Fibroblast of pulmonary artery (primary cell): ENCODE measurements at regions not wholly inside any gene's neighbourhood (a gene's known extent, or its start where the extent isn't known, plus 50 kb on each side); places are given as distances from the start of the nearest gene placed in this dataset.
"Not testable (repeated sequence)": the region's sequence is repeated elsewhere in the genome, so short reads cannot be mapped to it uniquely, and the experiment has no call there.

Experiments used
- DNase-seq: peaks from one replicate; pipeline ENCODE4 v3.0.0-alpha.2; 2010; ENCODE audit warnings: low read depth
- H3K4me3 ChIP-seq: replicated peaks from 2 replicates; pipeline ENCODE4 v1.5.1; 2011; ENCODE audit warnings: low read depth, mild to moderate bottlenecking, control low read depth, low read length, moderate library complexity
- TF ChIP-seq, protein P1 (sequence below): IDR thresholded peaks from 2 replicates; pipeline ENCODE4 v1.5.1; 2011; ENCODE audit warnings: mild to moderate bottlenecking, control low read depth, low read length, inconsistent platforms; ENCODE audit errors: missing control alignments

DNA sequence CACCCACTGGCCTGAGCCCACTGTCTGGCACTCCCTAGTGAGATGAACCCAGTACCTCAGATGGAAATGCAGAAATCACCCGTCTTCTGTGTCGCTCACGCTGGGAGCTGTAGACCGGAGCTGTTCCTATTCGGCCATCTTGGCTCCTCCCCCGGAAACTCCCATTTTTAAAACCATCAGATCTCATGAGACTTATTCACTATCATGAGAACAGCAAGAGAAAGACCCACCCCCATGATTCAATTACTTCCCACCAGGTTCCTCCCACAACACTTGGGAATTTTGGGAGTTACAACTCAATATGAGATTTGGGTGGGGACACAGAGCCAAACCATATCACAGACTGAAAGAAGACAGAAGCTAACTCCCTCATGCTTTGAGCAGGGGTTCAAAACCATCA is 134.5 kb downstream of the SLC39A8 start:
- DNase-seq, H3K4me3 ChIP-seq: not testable (repeated sequence)

- H3K4me3 ChIP-seq, DNase-seq: not testable (repeated sequence)
Measured at GRCh38 chr4:102204634-102205033, 140.6 kb downstream of the SLC39A8 start.

DNA sequence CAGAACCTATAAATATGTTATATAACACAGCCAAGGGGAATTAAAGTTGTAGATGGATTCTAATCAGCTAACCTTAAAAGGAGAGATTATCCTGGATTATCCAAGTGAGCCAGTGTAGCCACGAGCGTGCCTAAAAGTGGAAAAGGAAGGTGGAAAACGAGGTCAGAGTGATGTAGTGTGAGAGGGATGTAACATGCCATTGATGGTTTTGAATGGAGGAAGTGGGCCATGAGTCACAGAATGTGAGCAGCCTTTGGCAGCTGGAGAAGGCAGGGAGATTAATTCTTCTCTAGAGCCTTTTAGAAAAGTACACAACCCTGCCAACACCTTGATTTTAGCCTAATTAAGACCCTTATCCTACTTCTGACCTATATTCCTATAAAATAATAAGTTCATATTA is 149.1 kb downstream of the SLC39A8 start:
- H3K4me3 ChIP-seq, result no peak overlapping the region
- TF ChIP-seq, protein P1, sequence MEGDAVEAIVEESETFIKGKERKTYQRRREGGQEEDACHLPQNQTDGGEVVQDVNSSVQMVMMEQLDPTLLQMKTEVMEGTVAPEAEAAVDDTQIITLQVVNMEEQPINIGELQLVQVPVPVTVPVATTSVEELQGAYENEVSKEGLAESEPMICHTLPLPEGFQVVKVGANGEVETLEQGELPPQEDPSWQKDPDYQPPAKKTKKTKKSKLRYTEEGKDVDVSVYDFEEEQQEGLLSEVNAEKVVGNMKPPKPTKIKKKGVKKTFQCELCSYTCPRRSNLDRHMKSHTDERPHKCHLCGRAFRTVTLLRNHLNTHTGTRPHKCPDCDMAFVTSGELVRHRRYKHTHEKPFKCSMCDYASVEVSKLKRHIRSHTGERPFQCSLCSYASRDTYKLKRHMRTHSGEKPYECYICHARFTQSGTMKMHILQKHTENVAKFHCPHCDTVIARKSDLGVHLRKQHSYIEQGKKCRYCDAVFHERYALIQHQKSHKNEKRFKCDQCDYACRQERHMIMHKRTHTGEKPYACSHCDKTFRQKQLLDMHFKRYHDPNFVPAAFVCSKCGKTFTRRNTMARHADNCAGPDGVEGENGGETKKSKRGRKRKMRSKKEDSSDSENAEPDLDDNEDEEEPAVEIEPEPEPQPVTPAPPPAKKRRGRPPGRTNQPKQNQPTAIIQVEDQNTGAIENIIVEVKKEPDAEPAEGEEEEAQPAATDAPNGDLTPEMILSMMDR, result no peak
- DNase-seq, result peak; percentile 61

DNA sequence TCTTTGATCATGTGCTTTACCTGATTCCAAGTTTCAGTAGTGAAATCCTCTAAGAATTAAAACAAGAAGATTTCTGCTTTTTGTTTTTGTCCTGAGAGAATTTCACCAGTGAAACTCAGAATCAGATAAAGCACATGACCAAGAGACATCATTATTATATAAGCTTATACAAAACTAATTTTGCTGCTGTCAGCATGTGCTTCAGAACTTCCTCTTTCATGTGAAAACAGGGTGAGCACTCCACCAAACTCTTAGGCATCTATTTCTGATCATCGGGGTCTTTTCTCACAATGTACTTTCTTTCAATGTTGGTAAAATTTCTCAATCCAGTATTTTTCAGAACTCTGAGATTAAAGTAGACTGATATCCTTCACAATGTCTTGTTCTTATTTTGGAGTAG is 152.1 kb downstream of the SLC39A8 start:
- no peak for DNase-seq
- no peak overlapping the region for H3K4me3 ChIP-seq
- TF ChIP-seq, protein P1, result no peak

DNA sequence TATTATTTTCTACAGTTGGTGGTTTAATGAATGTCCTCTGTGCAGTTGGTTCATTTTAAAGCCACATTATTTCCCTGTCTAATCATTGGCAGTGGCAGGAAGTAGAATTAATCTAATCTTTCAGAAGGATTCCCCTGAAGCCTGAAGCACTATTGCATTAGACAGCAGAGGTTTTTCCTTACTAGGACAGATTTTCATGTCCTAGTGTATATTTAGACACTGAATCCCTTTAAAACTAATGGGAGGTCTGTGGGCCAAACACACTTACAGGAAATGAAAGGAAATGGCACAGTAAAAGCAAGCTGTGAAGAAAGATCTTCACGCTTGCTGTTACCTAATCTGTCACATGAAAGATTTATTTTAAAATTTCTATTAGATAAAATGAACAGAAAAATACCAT is 165.2 kb downstream of the SLC39A8 start:
- DNase-seq, result peak; percentile 58
- TF ChIP-seq, protein P1, result no peak
- no peak overlapping the region for H3K4me3 ChIP-seq

DNA sequence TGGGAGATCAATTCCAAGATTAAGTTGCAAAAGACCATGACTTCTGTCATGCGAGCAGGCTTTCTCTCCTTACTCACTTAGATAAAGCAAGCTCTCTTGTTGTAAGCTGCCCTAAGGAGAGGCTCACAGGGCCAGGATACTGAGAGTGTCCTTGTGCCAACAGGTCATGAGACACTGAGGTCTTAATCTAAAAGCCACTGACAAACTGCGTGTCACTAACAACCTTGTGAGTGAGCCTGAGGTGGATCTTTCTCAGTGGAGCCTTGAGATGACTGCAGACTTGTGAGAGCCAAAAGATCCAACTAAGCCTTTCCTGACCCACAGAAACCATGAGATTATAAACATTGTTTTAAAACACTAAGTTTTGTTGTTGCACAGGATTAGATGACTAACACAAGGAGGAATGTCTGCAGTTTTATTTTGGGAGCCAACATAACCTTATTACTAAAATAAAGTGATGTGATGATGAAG is 170.5 kb downstream of the SLC39A8 start:
- H3K4me3 ChIP-seq, result no peak overlapping the region
- TF ChIP-seq, protein P1, result no peak
- DNase-seq, result peak; percentile 72

DNA sequence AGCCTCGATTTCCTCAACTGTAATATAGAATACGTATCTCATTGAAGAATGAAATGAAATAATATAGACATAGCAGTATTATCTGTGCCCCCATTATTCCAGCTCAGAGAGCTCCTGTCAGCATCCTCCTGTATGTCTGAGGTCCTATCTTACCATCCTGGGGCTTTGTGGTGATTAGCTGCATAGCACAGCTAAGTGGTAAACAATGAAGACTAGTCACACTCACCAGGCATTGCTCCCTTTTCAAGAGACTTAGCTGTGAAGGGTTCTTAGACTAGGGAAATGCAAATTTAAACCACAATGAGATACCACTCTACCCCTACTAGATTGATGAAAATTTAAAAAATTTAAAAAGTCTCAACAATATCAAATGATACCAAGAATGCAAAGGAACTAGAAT is 172.9 kb downstream of the SLC39A8 start:
- no peak overlapping the region for H3K4me3 ChIP-seq
- DNase-seq, result no peak
- TF ChIP-seq, protein P1, result no peak

DNA sequence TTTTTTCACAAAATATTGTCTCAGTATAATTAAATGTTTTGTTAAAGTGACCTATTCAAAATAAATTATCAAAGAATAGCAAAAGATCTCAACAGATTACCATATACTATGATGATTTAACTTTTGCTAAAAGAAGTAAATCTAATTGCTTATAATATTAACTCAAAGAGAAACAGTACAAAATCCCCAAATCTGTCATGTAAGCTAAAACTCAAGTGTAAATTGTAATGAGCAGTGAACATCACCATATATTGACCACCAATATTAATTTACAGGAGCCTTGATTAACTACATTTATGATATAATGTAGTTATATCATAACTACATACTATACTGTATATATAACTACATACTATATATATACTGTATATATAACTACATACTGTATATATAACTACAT is 174.4 kb downstream of the SLC39A8 start:
- H3K4me3 ChIP-seq, result no peak overlapping the region
- TF ChIP-seq, protein P1, result no peak
- DNase-seq, result no peak
